Mesothelial cell of epicardium (in vitro differentiated cells): ENCODE measurements at regions not wholly inside any gene's neighbourhood (a gene's known extent, or its start where the extent isn't known, plus 50 kb on each side); places are given as distances from the start of the nearest gene placed in this dataset.

Experiments used
- DNase-seq, 2 experiments: peaks; one replicate each; pipeline ENCODE4 v3.0.0; 2021; ENCODE audit warnings: low spot score in 2 of 2; ENCODE audit not compliant: unreplicated experiment in 2 of 2
- H3K27ac Mint-ChIP-seq: 2 replicates; pipeline ENCODE4 v1.8.0; 2021; ENCODE audit warnings: mixed read lengths
- H3K27me3 Mint-ChIP-seq: 2 replicates; pipeline ENCODE4 v1.8.0; 2021; ENCODE audit warnings: low read depth, mixed read lengths
- H3K36me3 Mint-ChIP-seq: 2 replicates; pipeline ENCODE4 v1.8.0; 2021; ENCODE audit warnings: mixed read lengths
- H3K4me1 Mint-ChIP-seq: 2 replicates; pipeline ENCODE4 v1.8.0; 2021; ENCODE audit warnings: mixed read lengths
- H3K4me3 Mint-ChIP-seq: 2 replicates; pipeline ENCODE4 v1.8.0; 2021; ENCODE audit warnings: mild to moderate bottlenecking, moderate library complexity, mixed read lengths
- H3K9me3 Mint-ChIP-seq: 2 replicates; pipeline ENCODE4 v1.8.0; 2021; ENCODE audit warnings: mixed read lengths
- TF ChIP-seq, protein P1 (sequence below): fragments of 200-600 bp; sonication (generic); IDR thresholded peaks from one replicate; pipeline ENCODE4 v1.5.0; 2021; ENCODE audit warnings: antibody characterized with exemption; ENCODE audit not compliant: unreplicated experiment

DNA sequence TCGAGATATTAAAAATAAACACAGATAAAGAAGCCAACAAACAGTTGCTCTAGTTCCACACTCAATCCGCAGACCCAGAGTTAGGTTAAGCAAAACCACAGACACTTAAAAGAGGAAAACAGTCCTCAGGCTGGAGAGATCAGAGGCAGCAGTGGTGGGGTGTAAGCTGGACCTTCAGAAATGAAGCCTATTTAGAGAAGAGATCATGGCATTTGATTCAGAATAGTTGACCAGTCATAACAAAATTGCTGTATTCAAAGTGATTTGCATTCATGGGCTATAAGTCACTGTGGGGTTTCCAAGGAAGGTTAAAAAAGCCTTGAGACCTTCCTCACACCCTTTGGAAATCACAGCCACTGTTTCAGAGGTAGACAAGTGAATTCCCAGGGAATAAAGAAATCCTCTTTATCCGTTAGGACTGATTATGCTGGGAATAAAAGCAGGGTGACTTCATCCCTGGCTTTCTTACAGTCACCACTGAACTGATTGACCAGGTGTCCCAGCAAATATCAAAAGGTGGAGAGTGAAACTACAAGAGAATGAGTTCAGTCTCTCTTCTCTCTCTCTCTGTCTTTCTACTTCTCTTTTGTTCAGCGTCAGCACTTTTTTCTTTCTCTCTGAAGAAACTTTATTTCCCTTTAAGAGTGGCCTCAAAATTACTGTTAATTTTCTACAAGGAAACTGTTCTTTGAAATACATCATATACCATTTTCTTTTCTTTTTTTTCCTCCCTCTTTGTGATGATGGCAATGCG is 171.8 kb upstream of the PIK3C3 start:
- no peak for DNase-seq
- Mint-ChIP-seq H3K27me3 (no peaks in the 10 kb centered on the region), H3K9me3 (no peaks in the 10 kb centered on the region), H3K36me3 (no peaks in the 10 kb centered on the region), H3K4me1 (peaks cover 19% of the 10 kb centered on the region), H3K4me3 (no peak overlapping the region), H3K27ac (no peak overlapping the region)
- TF ChIP-seq, protein P1, sequence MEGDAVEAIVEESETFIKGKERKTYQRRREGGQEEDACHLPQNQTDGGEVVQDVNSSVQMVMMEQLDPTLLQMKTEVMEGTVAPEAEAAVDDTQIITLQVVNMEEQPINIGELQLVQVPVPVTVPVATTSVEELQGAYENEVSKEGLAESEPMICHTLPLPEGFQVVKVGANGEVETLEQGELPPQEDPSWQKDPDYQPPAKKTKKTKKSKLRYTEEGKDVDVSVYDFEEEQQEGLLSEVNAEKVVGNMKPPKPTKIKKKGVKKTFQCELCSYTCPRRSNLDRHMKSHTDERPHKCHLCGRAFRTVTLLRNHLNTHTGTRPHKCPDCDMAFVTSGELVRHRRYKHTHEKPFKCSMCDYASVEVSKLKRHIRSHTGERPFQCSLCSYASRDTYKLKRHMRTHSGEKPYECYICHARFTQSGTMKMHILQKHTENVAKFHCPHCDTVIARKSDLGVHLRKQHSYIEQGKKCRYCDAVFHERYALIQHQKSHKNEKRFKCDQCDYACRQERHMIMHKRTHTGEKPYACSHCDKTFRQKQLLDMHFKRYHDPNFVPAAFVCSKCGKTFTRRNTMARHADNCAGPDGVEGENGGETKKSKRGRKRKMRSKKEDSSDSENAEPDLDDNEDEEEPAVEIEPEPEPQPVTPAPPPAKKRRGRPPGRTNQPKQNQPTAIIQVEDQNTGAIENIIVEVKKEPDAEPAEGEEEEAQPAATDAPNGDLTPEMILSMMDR: no peak

DNA sequence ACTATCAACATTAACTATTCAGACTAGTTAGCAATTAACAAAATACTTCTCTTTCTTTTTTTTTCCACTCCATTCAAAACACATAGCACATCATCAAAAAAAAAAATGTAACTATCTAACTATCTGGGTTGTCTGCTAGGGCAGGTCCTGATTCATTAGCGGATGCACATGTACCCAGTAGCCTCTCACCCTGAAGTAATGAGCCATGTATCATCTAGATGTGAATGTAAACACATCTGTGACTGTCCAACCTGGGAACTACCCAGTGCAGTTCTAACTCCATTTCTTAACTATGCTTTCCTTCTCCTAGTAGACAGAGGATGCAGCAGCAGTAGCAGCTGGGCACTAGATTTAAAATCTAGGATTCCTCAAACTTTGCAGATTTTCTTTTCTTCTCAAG is 183.1 kb upstream of the PIK3C3 start:
- Mint-ChIP-seq H3K4me3 (no peak overlapping the region), H3K9me3 (no peaks in the 10 kb centered on the region), H3K4me1 (no peaks in the 10 kb centered on the region), H3K27me3 (peaks cover 4% of the 10 kb centered on the region), H3K36me3 (no peaks in the 10 kb centered on the region), H3K27ac (no peak overlapping the region)
- TF ChIP-seq, protein P1: no peak
- no peak for DNase-seq

DNA sequence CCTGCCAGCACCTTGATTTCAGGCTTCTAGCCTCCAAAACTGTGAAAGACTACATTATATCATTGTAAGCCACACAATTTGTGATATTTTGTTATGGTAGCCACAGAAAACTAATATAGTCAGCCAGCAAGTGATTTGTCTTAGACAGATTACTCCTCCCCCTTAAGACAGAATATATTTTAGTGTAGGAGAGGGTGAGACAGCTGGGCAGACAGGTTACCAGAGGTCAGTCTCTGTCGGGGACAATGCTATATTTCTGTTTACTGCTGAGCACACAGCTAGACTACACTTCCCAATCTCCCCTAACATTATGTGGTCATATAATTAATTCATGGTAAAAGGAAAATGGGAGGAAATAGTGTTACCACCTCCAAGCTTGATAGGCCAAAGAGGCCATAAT is 185.8 kb upstream of the PIK3C3 start:
- H3K36me3 Mint-ChIP-seq: no peaks in the 10 kb centered on the region
- no peak overlapping the region for H3K4me3 Mint-ChIP-seq
- no peak overlapping the region for H3K27ac Mint-ChIP-seq
- peaks cover 2% of the 10 kb centered on the region for H3K27me3 Mint-ChIP-seq
- no peak for DNase-seq
- no peaks in the 10 kb centered on the region for H3K9me3 Mint-ChIP-seq
- TF ChIP-seq, protein P1: no peak
- H3K4me1 Mint-ChIP-seq: no peaks in the 10 kb centered on the region

DNA sequence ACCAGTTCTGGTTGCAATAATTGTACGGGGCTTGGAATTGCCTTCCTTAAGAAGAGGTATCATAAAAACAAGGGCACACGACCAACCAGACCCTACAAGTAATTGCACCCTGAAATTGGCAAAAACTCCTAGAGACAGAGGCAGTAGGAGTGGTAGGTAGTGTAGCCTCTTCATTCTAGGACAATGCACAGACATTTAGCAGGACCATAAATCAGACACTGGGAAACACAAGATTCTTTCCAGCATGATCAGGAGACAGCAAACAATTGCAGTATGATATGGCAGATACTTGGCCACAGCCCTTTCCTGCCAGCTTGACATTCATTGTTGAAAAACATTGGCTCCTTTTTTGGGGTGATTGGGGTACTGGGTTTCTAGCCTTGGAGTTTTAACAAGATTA is 186.6 kb upstream of the PIK3C3 start:
- TF ChIP-seq, protein P1: no peak
- H3K36me3 Mint-ChIP-seq: no peaks in the 10 kb centered on the region
- DNase-seq: no peak
- H3K4me3 Mint-ChIP-seq: no peak overlapping the region
- no peak overlapping the region for H3K27ac Mint-ChIP-seq
- H3K27me3 Mint-ChIP-seq: no peaks in the 10 kb centered on the region
- no peaks in the 10 kb centered on the region for H3K9me3 Mint-ChIP-seq
- H3K4me1 Mint-ChIP-seq: no peaks in the 10 kb centered on the region

DNA sequence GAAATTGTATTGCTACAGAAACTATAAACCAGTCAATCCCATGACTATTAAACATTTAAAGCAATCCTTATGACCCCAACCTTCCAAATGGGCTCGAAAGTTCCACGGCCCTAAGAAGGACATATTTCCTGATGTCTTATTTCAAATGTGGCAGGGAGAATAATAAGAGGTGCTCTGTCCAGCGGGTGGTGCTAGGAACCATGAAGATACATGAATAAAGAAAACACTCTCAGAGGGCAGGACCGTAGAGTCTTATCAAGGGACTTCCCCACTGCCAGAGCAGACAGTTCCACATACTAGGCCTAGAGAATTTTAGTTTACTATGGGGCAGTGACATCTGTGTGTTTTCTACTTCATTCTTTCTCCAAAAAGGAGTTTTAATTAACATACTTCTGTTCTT is 187.1 kb upstream of the PIK3C3 start:
- H3K4me3 Mint-ChIP-seq: no peak overlapping the region
- H3K9me3 Mint-ChIP-seq: no peaks in the 10 kb centered on the region
- DNase-seq: no peak

More for the DNA sequence above, 187.1 kb upstream of the PIK3C3 start:
- TF ChIP-seq, protein P1: no peak
- Mint-ChIP-seq H3K27ac (no peak overlapping the region), H3K36me3 (no peaks in the 10 kb centered on the region), H3K4me1 (no peaks in the 10 kb centered on the region), H3K27me3 (no peaks in the 10 kb centered on the region)
